ENCODE measurements at regions not wholly inside any gene's neighbourhood (a gene's known extent, or its start where the extent isn't known, plus 50 kb on each side); places are given as distances from the start of the nearest gene placed in this dataset.

GRCh38 chr5:12013351-12013750 lies 109.1 kb upstream of the CTNND2 start:
- TF ChIP-seq, protein P1, sequence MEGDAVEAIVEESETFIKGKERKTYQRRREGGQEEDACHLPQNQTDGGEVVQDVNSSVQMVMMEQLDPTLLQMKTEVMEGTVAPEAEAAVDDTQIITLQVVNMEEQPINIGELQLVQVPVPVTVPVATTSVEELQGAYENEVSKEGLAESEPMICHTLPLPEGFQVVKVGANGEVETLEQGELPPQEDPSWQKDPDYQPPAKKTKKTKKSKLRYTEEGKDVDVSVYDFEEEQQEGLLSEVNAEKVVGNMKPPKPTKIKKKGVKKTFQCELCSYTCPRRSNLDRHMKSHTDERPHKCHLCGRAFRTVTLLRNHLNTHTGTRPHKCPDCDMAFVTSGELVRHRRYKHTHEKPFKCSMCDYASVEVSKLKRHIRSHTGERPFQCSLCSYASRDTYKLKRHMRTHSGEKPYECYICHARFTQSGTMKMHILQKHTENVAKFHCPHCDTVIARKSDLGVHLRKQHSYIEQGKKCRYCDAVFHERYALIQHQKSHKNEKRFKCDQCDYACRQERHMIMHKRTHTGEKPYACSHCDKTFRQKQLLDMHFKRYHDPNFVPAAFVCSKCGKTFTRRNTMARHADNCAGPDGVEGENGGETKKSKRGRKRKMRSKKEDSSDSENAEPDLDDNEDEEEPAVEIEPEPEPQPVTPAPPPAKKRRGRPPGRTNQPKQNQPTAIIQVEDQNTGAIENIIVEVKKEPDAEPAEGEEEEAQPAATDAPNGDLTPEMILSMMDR (IDR thresholded peaks at IDR 0.05), result no peak
- TF ChIP-seq EP300 (IDR thresholded peaks at IDR 0.05) (no peak), POLR2A (IDR thresholded peaks at IDR 0.05) (no peak), POLR2AphosphoS5 (IDR thresholded peaks at IDR 0.05) (no peak)

Measured in upper lobe of left lung (tissue), 4 donors.